Vagina (tissue), 2 donors: ENCODE measurements at regions not wholly inside any gene's neighbourhood (a gene's known extent, or its start where the extent isn't known, plus 50 kb on each side); places are given as distances from the start of the nearest gene placed in this dataset.

ENCODE experiments used
- CTCF ChIP-seq, 3 experiments: fragments of 450-650 bp in 2 of 3; fragments of 200-600 bp in 1 of 3; sonication (generic) in 1 of 3; IDR thresholded peaks; one replicate each; pipeline ENCODE4 v1.5.1; 2017 to 2019; ENCODE audit warnings: antibody characterized with exemption in 3 of 3, mild to moderate bottlenecking in 2 of 3, moderate library complexity in 2 of 3
- POLR2A ChIP-seq, 2 donors: fragments of 450-650 bp; IDR thresholded peaks; one replicate each; pipeline ENCODE4 v1.6.1; 2017; ENCODE audit warnings: antibody characterized with exemption in 2 of 2, mild to moderate bottlenecking in 2 of 2, moderate library complexity in 2 of 2

DNA sequence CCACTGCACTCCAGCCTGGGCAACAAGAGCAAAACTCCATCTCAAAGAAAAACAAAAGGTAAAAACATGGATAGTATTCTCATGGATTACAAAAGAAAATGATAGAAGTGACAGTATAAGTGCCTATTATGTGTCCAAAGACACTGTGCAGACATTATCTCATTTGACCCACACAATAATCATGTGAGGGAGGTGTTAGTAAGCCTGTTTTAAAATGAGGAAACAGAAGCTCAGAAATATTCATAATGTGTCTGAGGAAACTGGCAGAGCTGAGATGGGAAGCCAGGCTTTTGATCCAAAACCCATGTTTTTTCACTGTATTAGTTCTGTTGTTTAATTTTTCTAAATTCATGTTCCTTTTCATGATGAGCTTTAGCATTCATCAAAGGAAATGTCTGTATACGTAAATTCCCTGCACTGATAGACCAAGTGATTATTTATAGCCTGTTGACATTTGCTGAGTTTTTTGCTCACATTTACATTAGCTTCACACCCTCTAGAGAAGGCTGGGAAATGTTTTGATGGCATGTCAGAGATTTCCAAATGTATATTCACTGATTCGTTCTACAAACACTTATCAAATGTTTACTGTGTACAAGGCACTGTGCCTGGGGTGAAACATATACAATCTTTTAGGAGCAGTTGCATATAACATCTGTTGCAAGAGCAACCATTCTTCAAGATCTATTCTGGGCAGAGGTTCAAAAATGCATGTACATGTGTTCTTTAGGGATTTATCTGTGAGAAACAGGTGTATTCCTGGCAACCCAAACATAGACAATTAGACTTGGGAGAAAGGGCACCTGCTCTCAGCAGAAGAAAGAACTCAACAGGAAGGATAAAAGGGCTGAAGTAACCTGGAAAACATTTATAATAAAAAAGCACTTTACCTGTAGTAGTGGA lies 331.5 kb downstream of the SAMD5 start:
- TF ChIP-seq CTCF (IDR thresholded peaks at IDR 0.05) = no peak
- TF ChIP-seq POLR2A (IDR thresholded peaks at IDR 0.05) = no peak
